ENCODE measurements at regions not wholly inside any gene's neighbourhood (a gene's known extent, or its start where the extent isn't known, plus 50 kb on each side); places are given as distances from the start of the nearest gene placed in this dataset.

- H3K56ac ChIP-seq (ENCODE audit: extremely low read depth, insufficient read depth, low read length), result no peak overlapping the region
- no peak overlapping the region for H2AFZ ChIP-seq (replicated peaks; ENCODE audit: low read length, poor library complexity)
- ChIA-PET POLR2A (ENCODE audit: unreplicated experiment) (no interaction called here), CTCF (no interaction called here)
- H3K4me2 ChIP-seq (ENCODE audit: low read depth, low read length), result no peak overlapping the region
- H3K9ac ChIP-seq (ENCODE audit: low read depth, low read length), result no peak overlapping the region
- ATAC-seq (ENCODE audit: low read depth) (no peak), DNase-seq (no peak)
- H2AK5ac ChIP-seq (ENCODE audit: low read depth, low read length), result no peak overlapping the region
- no peak overlapping the region for H4K91ac ChIP-seq (ENCODE audit: insufficient read depth, low read depth, low read length)
- H3K36me3 ChIP-seq (ENCODE audit: control insufficient read depth, insufficient read depth, low read length), result no peaks in the 10 kb centered on the region
- H3K9me1 ChIP-seq (ENCODE audit: insufficient read depth, low read length), result no peaks in the 10 kb centered on the region
- no peak for TF ChIP-seq CTCF (conservative IDR thresholded peaks at IDR 0.05; ENCODE audit: low read depth, low read length)
- TF ChIP-seq CEBPB (IDR thresholded peaks at IDR 0.05; ENCODE audit: low read depth, low read length), result no peak
- TF ChIP-seq BHLHE40 (IDR thresholded peaks at IDR 0.05; ENCODE audit: low read depth, low read length), result no peak
- no peak for TF ChIP-seq SMC3 (IDR thresholded peaks at IDR 0.05; ENCODE audit: low read depth, low read length)
- TF ChIP-seq RAD21 (IDR thresholded peaks at IDR 0.05; ENCODE audit: low read length), result no peak
- TF ChIP-seq USF2 (IDR thresholded peaks at IDR 0.05; ENCODE audit: low read depth, low read length), result no peak
- no peak for TF ChIP-seq RFX5 (IDR thresholded peaks at IDR 0.05; ENCODE audit: low read depth, low read length)
- no peak for TF ChIP-seq MXI1 (IDR thresholded peaks at IDR 0.05; ENCODE audit: borderline replicate concordance, low read depth, low read length)
- no peak for TF ChIP-seq MAFK (IDR thresholded peaks at IDR 0.05; ENCODE audit: low read depth, low read length)
- TF ChIP-seq FOS (IDR thresholded peaks at IDR 0.05; ENCODE audit: low read depth, low read length), result no peak
- TF ChIP-seq RCOR1 (IDR thresholded peaks at IDR 0.05; ENCODE audit: insufficient replicate concordance, low read length), result no peak
- H4K5ac ChIP-seq (ENCODE audit: low read depth, low read length), result no peak overlapping the region
- dilution Hi-C loops (cut with HindIII; ENCODE audit: low sequenced_read_pairs, unreplicated experiment), result no loop called here
- no peaks in the 10 kb centered on the region for H3K4me1 ChIP-seq (ENCODE audit: control insufficient read depth, insufficient read depth, low read length)
- in situ Hi-C loops (cut with MboI; ENCODE audit: low sequenced_read_pairs), result loop anchor here (25.0 kb wide), 1 partner anchor 100 kb away; no protein-coding TSS in a partner anchor
- H3K4me3 ChIP-seq (ENCODE audit: insufficient read depth, low read depth, low read length), result no peak overlapping the region
- no peaks in the 10 kb centered on the region for H3K79me1 ChIP-seq (ENCODE audit: low read depth in 1 of 2, low read length in 2 of 2)
- no peak overlapping the region for H2AK9ac ChIP-seq (replicated peaks; ENCODE audit: low read depth, low read length, poor library complexity)
- H2BK5ac ChIP-seq (ENCODE audit: low read depth, low read length, poor library complexity, severe bottlenecking), result no peak overlapping the region
- no peak overlapping the region for H3K18ac ChIP-seq (ENCODE audit: low read depth, low read length)
- H3K4ac ChIP-seq (ENCODE audit: low read depth, low read length), result no peak overlapping the region
- H3K27ac ChIP-seq (ENCODE audit: insufficient read depth, low read length), result no peak overlapping the region
- H2BK120ac ChIP-seq (ENCODE audit: low read depth, low read length), result no peak overlapping the region
- H4K8ac ChIP-seq (ENCODE audit: low read depth in 2 of 2, low read length in 2 of 2), result no peak overlapping the region
- intact Hi-C loops (cut with micrococcal nuclease), result no loop called here
- H3K14ac ChIP-seq (replicated peaks; ENCODE audit: low read depth, low read length), result no peak overlapping the region
- no peaks in the 10 kb centered on the region for H4K20me1 ChIP-seq (ENCODE audit: insufficient read depth, low read length)
- H3K27me3 ChIP-seq (ENCODE audit: control insufficient read depth, insufficient read depth, low read length), result no peaks in the 10 kb centered on the region
- BruUV-seq (replicated peaks), result no TSS peak
- no peak overlapping the region for H2BK20ac ChIP-seq (ENCODE audit: low read depth, low read length)
- no peaks in the 10 kb centered on the region for H3K9me3 ChIP-seq (ENCODE audit: control insufficient read depth, insufficient read depth, low read length)
- no peak overlapping the region for H2BK15ac ChIP-seq (ENCODE audit: low read depth, low read length)
- no peak overlapping the region for H3K23ac ChIP-seq (ENCODE audit: low read depth, low read length)
These were observed 1478.9 kb downstream of the RPA4 start for GRCh38 chrX:98362630-98363029.
